GM19463 (cell line): ENCODE measurements at regions not wholly inside any gene's neighbourhood (a gene's known extent, or its start where the extent isn't known, plus 50 kb on each side); places are given as distances from the start of the nearest gene placed in this dataset.

Experiments
- ATAC-seq: cut with Tn5 transposase; IDR thresholded peaks from one replicate; pipeline ENCODE4 v1.9.1; 2021; ENCODE audit warnings: mild to moderate bottlenecking, moderate library complexity; ENCODE audit not compliant: unreplicated experiment

GRCh38 chr6:121020656-121021055, 313.6 kb downstream of the TBC1D32 start:
- ATAC-seq, result no peak

GRCh38 chr6:121008553-121008952, 325.7 kb downstream of the TBC1D32 start:
- ATAC-seq, result no peak

- no peak for ATAC-seq
Observed at GRCh38 chr6:121006024-121006423, 328.3 kb downstream of the TBC1D32 start.

- ATAC-seq, result no peak
Observed at GRCh38 chr6:121000381-121000780, 333.9 kb downstream of the TBC1D32 start.

- no peak for ATAC-seq
Observed at GRCh38 chr6:120996340-120996739, 337.9 kb downstream of the TBC1D32 start.

GRCh38 chr6:120994573-120994967, 339.7 kb downstream of the TBC1D32 start:
- ATAC-seq, result no peak

- no peak for ATAC-seq
Observed at GRCh38 chr6:120993929-120994572, 340.2 kb downstream of the TBC1D32 start.

- ATAC-seq, result no peak
Observed at GRCh38 chr6:120992257-120992656, 342.0 kb downstream of the TBC1D32 start.

- ATAC-seq, result no peak
Observed at GRCh38 chr6:120990866-120991265, 343.4 kb downstream of the TBC1D32 start.

GRCh38 chr6:120981835-120982234, 352.4 kb downstream of the TBC1D32 start:
- no peak for ATAC-seq

GRCh38 chr6:120966321-120966720, 368.0 kb downstream of the TBC1D32 start:
- no peak for ATAC-seq

GRCh38 chr6:120965814-120966213, 368.5 kb downstream of the TBC1D32 start:
- peak; percentile 54 for ATAC-seq

- ATAC-seq, result peak; percentile 46
Observed at GRCh38 chr6:120960761-120961160, 373.5 kb downstream of the TBC1D32 start.

- no peak for ATAC-seq
Observed at GRCh38 chr6:120954111-120954510, 380.2 kb downstream of the TBC1D32 start.

- ATAC-seq, result no peak
Observed at GRCh38 chr6:120951258-120951657, 383.0 kb downstream of the TBC1D32 start.

- no peak for ATAC-seq
Observed at GRCh38 chr6:120947111-120947510, 387.2 kb downstream of the TBC1D32 start.

GRCh38 chr6:120945905-120946594, 388.2 kb downstream of the TBC1D32 start:
- peak; percentile 68 for ATAC-seq

GRCh38 chr6:120938876-120939472, 395.3 kb downstream of the TBC1D32 start:
- peak; percentile 95 for ATAC-seq

- peak; percentile 33 for ATAC-seq
Observed at GRCh38 chr6:120938164-120938875, 396.0 kb downstream of the TBC1D32 start.

- peak; percentile 30 for ATAC-seq
Observed at GRCh38 chr6:120935908-120936307, 398.4 kb downstream of the TBC1D32 start.

GRCh38 chr6:120935016-120935415, 399.3 kb downstream of the TBC1D32 start:
- no peak for ATAC-seq
